ENCODE measurements at regions not wholly inside any gene's neighbourhood (a gene's known extent, or its start where the extent isn't known, plus 50 kb on each side); places are given as distances from the start of the nearest gene placed in this dataset.

DNA sequence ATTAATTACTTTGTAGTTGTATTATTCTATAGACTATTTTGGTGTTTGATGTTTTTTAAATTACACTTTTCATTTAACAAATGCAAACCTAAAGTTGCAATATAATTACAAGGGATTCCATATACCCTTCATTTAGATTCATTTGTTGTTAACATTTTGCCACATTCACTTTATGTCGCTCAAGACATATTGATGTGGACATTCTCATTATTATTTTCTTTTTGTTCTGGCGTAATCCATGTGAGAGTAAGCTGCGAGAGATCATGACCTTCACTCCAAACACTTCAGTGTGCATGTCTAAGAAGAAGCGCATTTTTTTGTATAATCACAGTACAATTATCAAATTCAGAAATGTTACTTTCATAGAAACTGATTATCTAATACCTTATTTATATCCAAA is 280.6 kb downstream of the CALCRL start:
- peaks cover 2% of the 10 kb centered on the region in 2 experiments; a peak in 2 of 4 replicates for H3K4me1 Mint-ChIP-seq
- H3T11ph ChIP-seq (ENCODE audit: low read length) = no peak overlapping the region
- no peak overlapping the region for H4K5ac ChIP-seq (ENCODE audit: insufficient read length, low read depth, low read length)
- DNase-seq = no peak
- H2BK120ac ChIP-seq (ENCODE audit: low read depth, low read length, poor library complexity, severe bottlenecking) = no peak overlapping the region
- no peak overlapping the region for H3K27ac ChIP-seq (ENCODE audit: insufficient read length, low read depth, low read length)
- H2AK5ac ChIP-seq (ENCODE audit: insufficient read length, low read length) = no peak overlapping the region
- no peak overlapping the region for H3K4me3 Mint-ChIP-seq
- H2BK5ac ChIP-seq (ENCODE audit: insufficient read length, low read length) = no peak overlapping the region
- no peaks in the 10 kb centered on the region for H4K20me1 ChIP-seq (ENCODE audit: control insufficient read depth, insufficient read depth, insufficient read length)
- H3K9me3 Mint-ChIP-seq = peaks cover 0 to 2% of the 10 kb centered on the region in 2 experiments; a peak in 1 of 5 replicates
- H2BK15ac ChIP-seq (ENCODE audit: low read depth, low read length) = no peak overlapping the region
- no peaks in the 10 kb centered on the region for H3K27me3 Mint-ChIP-seq (ENCODE audit: low read depth)
- peaks cover 0 to 2% (median 2%) of the 10 kb centered on the region in 3 experiments; a peak in 3 of 7 replicates for H3K36me3 Mint-ChIP-seq (ENCODE audit: insufficient read depth in 1 of 3, low read depth in 3 of 3)
- H3K4ac ChIP-seq (ENCODE audit: low read depth, low read length) = no peak overlapping the region
- no peak overlapping the region for H3K14ac ChIP-seq (ENCODE audit: insufficient read depth, low read length)
- H3K79me2 ChIP-seq (ENCODE audit: insufficient read depth, low read length) = no peaks in the 10 kb centered on the region
- no peak overlapping the region for H2AFZ ChIP-seq (ENCODE audit: low read length)
- no peak overlapping the region for H3K56ac ChIP-seq (ENCODE audit: insufficient read length, low read depth, low read length)
- no peak overlapping the region for H3K4me2 ChIP-seq (ENCODE audit: insufficient read depth, insufficient read length, low read length)
- H4K91ac ChIP-seq (ENCODE audit: insufficient read length, low read depth, low read length) = no peak overlapping the region
- H3K23ac ChIP-seq (ENCODE audit: insufficient read length, low read depth, low read length) = no peak overlapping the region
- H3K4me1 ChIP-seq (ENCODE audit: insufficient read depth, low read length) = no peaks in the 10 kb centered on the region
- H3K9me3 ChIP-seq (ENCODE audit: control insufficient read depth, low read depth, low read length) = no peaks in the 10 kb centered on the region
- no peaks in the 10 kb centered on the region for H3K23me2 ChIP-seq (ENCODE audit: insufficient read length, low read depth, low read length, poor library complexity, severe bottlenecking)
- no peak overlapping the region for H3K18ac ChIP-seq (ENCODE audit: insufficient read length, low read depth, low read length)
- no peak overlapping the region for H4K8ac ChIP-seq (replicated peaks; ENCODE audit: insufficient read length, low read depth, low read length)
- no peak overlapping the region for H2BK12ac ChIP-seq (ENCODE audit: insufficient read length, low read depth, low read length)
- TF ChIP-seq, protein P1, sequence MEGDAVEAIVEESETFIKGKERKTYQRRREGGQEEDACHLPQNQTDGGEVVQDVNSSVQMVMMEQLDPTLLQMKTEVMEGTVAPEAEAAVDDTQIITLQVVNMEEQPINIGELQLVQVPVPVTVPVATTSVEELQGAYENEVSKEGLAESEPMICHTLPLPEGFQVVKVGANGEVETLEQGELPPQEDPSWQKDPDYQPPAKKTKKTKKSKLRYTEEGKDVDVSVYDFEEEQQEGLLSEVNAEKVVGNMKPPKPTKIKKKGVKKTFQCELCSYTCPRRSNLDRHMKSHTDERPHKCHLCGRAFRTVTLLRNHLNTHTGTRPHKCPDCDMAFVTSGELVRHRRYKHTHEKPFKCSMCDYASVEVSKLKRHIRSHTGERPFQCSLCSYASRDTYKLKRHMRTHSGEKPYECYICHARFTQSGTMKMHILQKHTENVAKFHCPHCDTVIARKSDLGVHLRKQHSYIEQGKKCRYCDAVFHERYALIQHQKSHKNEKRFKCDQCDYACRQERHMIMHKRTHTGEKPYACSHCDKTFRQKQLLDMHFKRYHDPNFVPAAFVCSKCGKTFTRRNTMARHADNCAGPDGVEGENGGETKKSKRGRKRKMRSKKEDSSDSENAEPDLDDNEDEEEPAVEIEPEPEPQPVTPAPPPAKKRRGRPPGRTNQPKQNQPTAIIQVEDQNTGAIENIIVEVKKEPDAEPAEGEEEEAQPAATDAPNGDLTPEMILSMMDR (conservative IDR thresholded peaks at IDR 0.05) = no peak
- no peaks in the 10 kb centered on the region for H3K79me1 ChIP-seq (ENCODE audit: insufficient read depth, low read depth, low read length, poor library complexity, severe bottlenecking)
- H2BK20ac ChIP-seq (ENCODE audit: low read depth, low read length, poor library complexity, severe bottlenecking) = no peak overlapping the region
- no peak overlapping the region for H3K9ac ChIP-seq (ENCODE audit: extremely low read depth, insufficient read length, low read length)
- no peaks in the 10 kb centered on the region for H3K27me3 ChIP-seq (ENCODE audit: insufficient read depth, low read length)
- H3K27ac Mint-ChIP-seq = no peak overlapping the region
- WGBS (ENCODE audit: extremely low coverage, insufficient read length, low lambda C conversion rate) = no CpG with 5 or more reads among the region's 4 CpGs
